H1 (cell line): ENCODE measurements at regions not wholly inside any gene's neighbourhood (a gene's known extent, or its start where the extent isn't known, plus 50 kb on each side); places are given as distances from the start of the nearest gene placed in this dataset.
A peak's percentile ranks its signal among the peaks of the same experiment; 100 is the strongest.

Source experiments
- CTCF ChIA-PET: fragments of 300-600 bp; sonication (Branson Sonifier 250); formaldehyde crosslinking; loops from one replicate; lab custom pipeline; 2021; ENCODE audit not compliant: partially characterized antibody; lab: Charles Lee
- POLR2A ChIA-PET: fragments of 300-600 bp; sonication (Branson Sonifier 250); formaldehyde crosslinking; loops from one replicate; lab custom pipeline; 2021; ENCODE audit warnings: inconsistent platforms; ENCODE audit not compliant: partially characterized antibody; lab: Charles Lee
- DNase-seq, 2 experiments: peaks; one replicate each; pipeline versions ENCODE4 v3.0.0 to v3.0.0-alpha.2; 2010 to 2022; ENCODE audit warnings: low spot score in 2 of 2, low read depth in 1 of 2, mixed read lengths in 1 of 2
- FAIRE-seq: peaks from 2 replicates; lab custom pipeline; 2011; peaks lifted over from hg19 to GRCh38; lab: Jason Lieb, UNC
- H2AFZ ChIP-seq: 2 replicates; pipeline ENCODE4 v1.8.1; 2012; ENCODE audit warnings: low read length, inconsistent platforms
- H2AK5ac ChIP-seq: 2 replicates; pipeline ENCODE4 v1.6.1; 2013; ENCODE audit warnings: low read depth, low read length
- H2BK120ac ChIP-seq: replicated peaks from 2 replicates; pipeline ENCODE3; 2013; ENCODE audit warnings: low read depth, low read length, inconsistent platforms
- H2BK12ac ChIP-seq: 2 replicates; pipeline ENCODE4 v1.6.1; 2013; ENCODE audit warnings: low read depth, low read length
- H2BK15ac ChIP-seq: 2 replicates; pipeline ENCODE4 v1.6.1; 2013; ENCODE audit warnings: low read length
- H2BK20ac ChIP-seq: 2 replicates; pipeline ENCODE4 v1.6.1; 2013; ENCODE audit warnings: low read length
- H2BK5ac ChIP-seq: 2 replicates; pipeline ENCODE4 v1.6.1; 2013; ENCODE audit warnings: low read depth, low read length
- H3K14ac ChIP-seq: 2 replicates; pipeline ENCODE4 v1.6.1; 2013; ENCODE audit warnings: inconsistent platforms; ENCODE audit not compliant: insufficient read length
- H3K18ac ChIP-seq: 2 replicates; pipeline ENCODE4 v1.6.1; 2013; ENCODE audit warnings: low read length; ENCODE audit errors: extremely low read depth
- H3K23ac ChIP-seq: 2 replicates; pipeline ENCODE4 v1.6.1; 2013; ENCODE audit warnings: inconsistent platforms; ENCODE audit not compliant: insufficient read length
- H3K23me2 ChIP-seq: 2 replicates; pipeline ENCODE4 v1.6.1; 2013; ENCODE audit warnings: low read depth, low read length
- H3K27ac ChIP-seq: 2 replicates; pipeline ENCODE4 v1.6.1; 2011; ENCODE audit warnings: low read depth, low read length, inconsistent platforms
- H3K27me3 ChIP-seq, 4 experiments: replicated peaks in 1 of 4; 1 replicate in 1 of 4; 2 replicates in 3 of 4; pipeline versions ENCODE4 v1.6.1 to v1.8.1; 2011 to 2013; ENCODE audit warnings: low read length in 3 of 4, mild to moderate bottlenecking in 3 of 4, inconsistent platforms in 2 of 4, mixed read lengths in 2 of 4, moderate library complexity in 1 of 4; ENCODE audit not compliant: control insufficient read depth in 3 of 4, insufficient read depth in 3 of 4; ENCODE audit errors: extremely low read depth in 1 of 4
- H3K36me3 ChIP-seq, 4 experiments: 2 replicates each; pipeline versions ENCODE4 v1.6.1 to v1.8.1; 2011 to 2013; ENCODE audit warnings: mild to moderate bottlenecking in 4 of 4, low read length in 3 of 4, moderate library complexity in 2 of 4, control low read depth in 1 of 4, inconsistent platforms in 1 of 4; ENCODE audit not compliant: insufficient read depth in 4 of 4, control insufficient read depth in 2 of 4
- H3K4ac ChIP-seq: replicated peaks from 2 replicates; pipeline ENCODE3; 2013; ENCODE audit warnings: low read length, low read depth, mixed read lengths, inconsistent platforms; ENCODE audit not compliant: insufficient read length
- H3K4me1 ChIP-seq, 4 experiments: replicated peaks in 1 of 4; 1 replicate in 1 of 4; 2 replicates in 3 of 4; pipeline versions ENCODE4 v1.6.1 to v1.8.1; 2011 to 2013; ENCODE audit warnings: low read length in 3 of 4, inconsistent platforms in 2 of 4, mixed read lengths in 1 of 4; ENCODE audit not compliant: insufficient read depth in 4 of 4, control insufficient read depth in 3 of 4
- H3K4me2 ChIP-seq, 2 experiments: 2 replicates each; pipeline versions ENCODE4 v1.6.1 to v1.8.1; 2011 to 2013; ENCODE audit warnings: low read depth in 2 of 2, low read length in 2 of 2, control low read depth in 1 of 2, inconsistent platforms in 1 of 2, mild to moderate bottlenecking in 1 of 2; ENCODE audit not compliant: insufficient read depth in 1 of 2
- H3K4me3 ChIP-seq, 4 experiments: fragments of 200-600, 300-600 bp in 1 of 4; sonication (generic), shearing (Covaris generic), sonication (Bioruptor Twin) in 1 of 4; 2 replicates each; pipeline versions ENCODE4 v1.5.1 to v1.8.1; 2011 to 2016; ENCODE audit warnings: low read length in 4 of 4, low read depth in 3 of 4, control low read depth in 2 of 4, inconsistent platforms in 2 of 4, mild to moderate bottlenecking in 2 of 4, mixed read lengths in 1 of 4, moderate library complexity in 1 of 4; ENCODE audit not compliant: insufficient read depth in 2 of 4; ENCODE audit errors: extremely low read depth in 1 of 4
- H3K56ac ChIP-seq: replicated peaks from 2 replicates; pipeline ENCODE3; 2013; ENCODE audit warnings: low read depth, mild to moderate bottlenecking, mixed read lengths, low read length, inconsistent platforms; ENCODE audit not compliant: insufficient read length
- H3K79me1 ChIP-seq: 2 replicates; pipeline ENCODE4 v1.6.1; 2013; ENCODE audit warnings: low read depth, low read length, control low read depth
- H3K79me2 ChIP-seq, 2 experiments: 2 replicates each; pipeline versions ENCODE4 v1.6.1 to v1.8.1; 2012 to 2013; ENCODE audit warnings: low read length in 2 of 2, mild to moderate bottlenecking in 2 of 2, inconsistent platforms in 1 of 2; ENCODE audit not compliant: insufficient read depth in 2 of 2, control insufficient read depth in 1 of 2
- H3K9ac ChIP-seq, 4 experiments: replicated peaks in 1 of 4; 1 replicate in 1 of 4; 2 replicates in 3 of 4; pipeline versions ENCODE4 v1.6.1 to v1.8.1; 2011 to 2013; ENCODE audit warnings: low read depth in 3 of 4, low read length in 3 of 4, control low read depth in 2 of 4, mild to moderate bottlenecking in 2 of 4, moderate library complexity in 2 of 4, inconsistent platforms in 1 of 4; ENCODE audit errors: extremely low read depth in 1 of 4
- H3K9me3 ChIP-seq, 2 experiments: 2 replicates each; pipeline versions ENCODE4 v1.6.1 to v1.8.1; 2012 to 2013; ENCODE audit warnings: mild to moderate bottlenecking in 2 of 2, moderate library complexity in 2 of 2, control low read depth in 1 of 2, inconsistent platforms in 1 of 2, low read depth in 1 of 2, low read length in 1 of 2, mixed read lengths in 1 of 2; ENCODE audit not compliant: insufficient read depth in 2 of 2
- H4K20me1 ChIP-seq, 2 experiments: replicated peaks in 1 of 2; 2 replicates each; pipeline versions ENCODE3 to v1.8.1; 2011 to 2013; ENCODE audit warnings: inconsistent platforms in 2 of 2, low read length in 2 of 2, mild to moderate bottlenecking in 1 of 2; ENCODE audit not compliant: insufficient read depth in 2 of 2, control insufficient read depth in 1 of 2
- H4K5ac ChIP-seq: 2 replicates; pipeline ENCODE4 v1.6.1; 2013; ENCODE audit warnings: low read length, low read depth, mixed read lengths, inconsistent platforms; ENCODE audit not compliant: insufficient read length
- H4K8ac ChIP-seq: 2 replicates; pipeline ENCODE4 v1.8.0; 2013; ENCODE audit warnings: mild to moderate bottlenecking, moderate library complexity, low read length, inconsistent platforms; ENCODE audit not compliant: insufficient read depth; ENCODE audit errors: extremely low read depth
- H4K91ac ChIP-seq: replicated peaks from 2 replicates; pipeline ENCODE3; 2013; ENCODE audit warnings: low read length, mixed read lengths, inconsistent platforms; ENCODE audit not compliant: insufficient read length
- PHF8 ChIP-seq: fragments of 200-600 bp; sonication (generic); conservative IDR thresholded peaks from 2 replicates; pipeline ENCODE4 v1.7.1; 2012; ENCODE audit warnings: low read depth, mild to moderate bottlenecking, inconsistent platforms, low read length, moderate library complexity
- WGBS, 2 experiments: shearing (Covaris generic) in 1 of 2; methylation state at CpG; one replicate each; pipeline versions ENCODE4 v1.1.6 to v1.1.7; 2013 to 2015; ENCODE audit warnings: low lambda C conversion rate in 2 of 2, mixed read lengths in 2 of 2, inconsistent platforms in 1 of 2, low coverage in 1 of 2, missing lambda C conversion rate in 1 of 2; ENCODE audit not compliant: insufficient replicate concordance in 2 of 2, insufficient coverage in 1 of 2, insufficient read length in 1 of 2; ENCODE audit errors: extremely low coverage in 1 of 2, missing lambda C conversion rate in 1 of 2; 5-methylcytosine and 5-hydroxymethylcytosine counted together

GRCh38 chr22:49372111-49372529 is 455.6 kb downstream of the BRD1 start:
- Histone ChIP-seq H2AFZ (no peak overlapping the region), H3K27me3 (0 out of 7 replicates have a peak, but pooled peaks cover 0 to 3% (median 0%) of the 10 kb centered on the region in 4 experiments), H4K20me1 (no peaks in the 10 kb centered on the region), H3K27ac (no peak overlapping the region), H2BK15ac (no peak overlapping the region), H3K23ac (no peak overlapping the region), H3K4me3 (no peak overlapping the region), H4K91ac (no peak overlapping the region), H3K9ac (no peak overlapping the region), H3K36me3 (no peaks in the 10 kb centered on the region), H2BK120ac (no peak overlapping the region), H3K4ac (no peak overlapping the region), H3K4me1 (peaks cover 0 to 8% (median 6%) of the 10 kb centered on the region in 4 experiments; a peak in 4 of 7 replicates), H4K5ac (no peak overlapping the region), H2BK12ac (no peak overlapping the region)
- WGBS, 2 experiments: 98% methylated on average over 7 of the region's 17 CpGs; no CpG with 5 or more reads in 1 of the 2 experiments
- POLR2A ChIA-PET: no interaction called here
- no peak for FAIRE-seq
- no peak for DNase-seq
- TF ChIP-seq PHF8: no peak
- TF ChIP-seq, all 59 proteins: peak for 0
- Histone ChIP-seq H2AK5ac (no peak overlapping the region), H2BK5ac (no peak overlapping the region), H3K14ac (no peak overlapping the region), H3K79me1 (no peaks in the 10 kb centered on the region), H4K8ac (no peak overlapping the region), H3K18ac (peak overlapping the region; percentile 81; the same call in 1 of the 2 replicates), H3K23me2 (no peaks in the 10 kb centered on the region), H3K9me3 (no peaks in the 10 kb centered on the region), H3K4me2 (no peak overlapping the region; a peak in 1 of 4 replicates), H3K56ac (no peak overlapping the region), H2BK20ac (no peak overlapping the region; the same call in 1 of the 2 replicates), H3K79me2 (no peaks in the 10 kb centered on the region)
- CTCF ChIA-PET: no interaction called here
